ENCODE measurements at regions not wholly inside any gene's neighbourhood (a gene's known extent, or its start where the extent isn't known, plus 50 kb on each side); places are given as distances from the start of the nearest gene placed in this dataset.

- no peak overlapping the region for H3K27ac ChIP-seq
- intact Hi-C loops (cut with DNase I; ENCODE audit: low total_unique reads) = no loop called here
- no peak for DNase-seq
- H3K9me3 ChIP-seq = peaks cover 5 to 66% (median 31%) of the 10 kb centered on the region in 8 donors
- no peaks in the 10 kb centered on the region for H3K36me3 ChIP-seq
- H3K4me1 ChIP-seq = no peaks in the 10 kb centered on the region
- 84 to 93% (median 89%) methylated on average over 4 to 10 of the region's 10 CpGs for WGBS, 5 donors
- TF ChIP-seq POLR2A (IDR thresholded peaks at IDR 0.05) = no peak
- TF ChIP-seq POLR2AphosphoS5 (IDR thresholded peaks at IDR 0.05) = no peak
- no peak for TF ChIP-seq CTCF (IDR thresholded peaks at IDR 0.05 in 8 of 11, conservative IDR thresholded peaks at IDR 0.05 in 3 of 11)
- no peaks in the 10 kb centered on the region for H3K27me3 ChIP-seq (replicated peaks in 1 of 7)
- no peak overlapping the region for H3K4me3 ChIP-seq
Observed at GRCh38 chr5:2556375-2556966, 195.0 kb downstream of the IRX2 start.

GRCh38 chr5:2553611-2554010 lies 197.9 kb downstream of the IRX2 start:
- 67 to 84% (median 71%) methylated on average over 2 of the region's 2 CpGs for WGBS, 5 donors
- Histone ChIP-seq H3K36me3 (no peaks in the 10 kb centered on the region), H3K4me3 (no peak overlapping the region), H3K27me3 (replicated peaks in 1 of 7) (no peaks in the 10 kb centered on the region), H3K4me1 (no peaks in the 10 kb centered on the region), H3K27ac (no peak overlapping the region), H3K9me3 (peaks cover 5 to 58% (median 32%) of the 10 kb centered on the region in 8 donors)
- no peak for TF ChIP-seq POLR2A (IDR thresholded peaks at IDR 0.05)
- no peak for TF ChIP-seq POLR2AphosphoS5 (IDR thresholded peaks at IDR 0.05)
- TF ChIP-seq CTCF (IDR thresholded peaks at IDR 0.05 in 8 of 11, conservative IDR thresholded peaks at IDR 0.05 in 3 of 11) = no peak
- intact Hi-C loops (cut with DNase I; ENCODE audit: low total_unique reads) = no loop called here
- no peak for DNase-seq

GRCh38 chr5:2550509-2550908 lies 201.0 kb downstream of the IRX2 start:
- Histone ChIP-seq H3K27ac (no peak overlapping the region), H3K27me3 (replicated peaks in 1 of 7) (no peaks in the 10 kb centered on the region), H3K4me3 (no peak overlapping the region), H3K36me3 (no peaks in the 10 kb centered on the region), H3K4me1 (no peaks in the 10 kb centered on the region), H3K9me3 (peaks cover 5 to 49% (median 31%) of the 10 kb centered on the region in 8 donors)
- intact Hi-C loops (cut with DNase I; ENCODE audit: low total_unique reads) = no loop called here
- 65 to 81% (median 67%) methylated on average over 5 of the region's 5 CpGs for WGBS, 5 donors
- DNase-seq = no peak
- no peak for TF ChIP-seq CTCF (IDR thresholded peaks at IDR 0.05 in 8 of 11, conservative IDR thresholded peaks at IDR 0.05 in 3 of 11)
- no peak for TF ChIP-seq POLR2A (IDR thresholded peaks at IDR 0.05)
- no peak for TF ChIP-seq POLR2AphosphoS5 (IDR thresholded peaks at IDR 0.05)

- intact Hi-C loops (cut with DNase I; ENCODE audit: low total_unique reads) = no loop called here
- H3K4me1 ChIP-seq = no peaks in the 10 kb centered on the region
- no peak overlapping the region for H3K4me3 ChIP-seq
- no peak for TF ChIP-seq POLR2AphosphoS5 (IDR thresholded peaks at IDR 0.05)
- TF ChIP-seq POLR2A (IDR thresholded peaks at IDR 0.05) = no peak
- no peak for TF ChIP-seq CTCF (IDR thresholded peaks at IDR 0.05 in 8 of 11, conservative IDR thresholded peaks at IDR 0.05 in 3 of 11)
- H3K27me3 ChIP-seq (replicated peaks in 1 of 7) = no peaks in the 10 kb centered on the region
- no peaks in the 10 kb centered on the region for H3K36me3 ChIP-seq
- DNase-seq = no peak
- peaks cover 5 to 47% (median 26%) of the 10 kb centered on the region in 8 donors for H3K9me3 ChIP-seq
- 74 to 83% (median 78%) methylated on average over 7 of the region's 7 CpGs for WGBS, 5 donors
- H3K27ac ChIP-seq = no peak overlapping the region
Observed at GRCh38 chr5:2549900-2550299, 201.6 kb downstream of the IRX2 start.

All from spleen (tissue), 11 donors.